ENCODE measurements at regions not wholly inside any gene's neighbourhood (a gene's known extent, or its start where the extent isn't known, plus 50 kb on each side); places are given as distances from the start of the nearest gene placed in this dataset.

GRCh38 chr1:117719004-117719403 lies 113.2 kb downstream of the TENT5C start:
- H3K4me1 ChIP-seq (ENCODE audit: control insufficient read depth in 1 of 2, insufficient read depth in 1 of 2, low read depth in 1 of 2, low read length in 1 of 2): peaks cover 0 to under 1% of the 10 kb centered on the region in 2 experiments
- H3K36me3 ChIP-seq: no peaks in the 10 kb centered on the region
- H3K4me3 ChIP-seq (ENCODE audit: low read depth in 1 of 2, low read length in 1 of 2): no peak overlapping the region
- no peak overlapping the region for H3K27ac ChIP-seq
- H3K9me3 ChIP-seq: peaks cover 3% of the 10 kb centered on the region
- H3K27me3 ChIP-seq: no peaks in the 10 kb centered on the region
- no peak for TF ChIP-seq CTCF (IDR thresholded peaks at IDR 0.05)

- no peaks in the 10 kb centered on the region for H3K9me3 ChIP-seq
- TF ChIP-seq CTCF (IDR thresholded peaks at IDR 0.05): no peak
- H3K27ac ChIP-seq: no peak overlapping the region
- H3K4me3 ChIP-seq (ENCODE audit: low read depth in 1 of 2, low read length in 1 of 2): no peak overlapping the region
- no peaks in the 10 kb centered on the region for H3K36me3 ChIP-seq
- H3K4me1 ChIP-seq (ENCODE audit: control insufficient read depth in 1 of 2, insufficient read depth in 1 of 2, low read depth in 1 of 2, low read length in 1 of 2): peaks cover 11 to 12% of the 10 kb centered on the region in 2 experiments
- H3K27me3 ChIP-seq: no peaks in the 10 kb centered on the region
Measured at GRCh38 chr1:117732065-117732797, 126.4 kb downstream of the TENT5C start.

- no peak for TF ChIP-seq CTCF (IDR thresholded peaks at IDR 0.05)
- Histone ChIP-seq H3K27ac (no peak overlapping the region), H3K4me3 (ENCODE audit: low read depth in 1 of 2, low read length in 1 of 2) (no peak overlapping the region), H3K36me3 (no peaks in the 10 kb centered on the region), H3K9me3 (no peaks in the 10 kb centered on the region), H3K27me3 (no peaks in the 10 kb centered on the region), H3K4me1 (ENCODE audit: control insufficient read depth in 1 of 2, insufficient read depth in 1 of 2, low read depth in 1 of 2, low read length in 1 of 2) (peaks cover 11 to 12% of the 10 kb centered on the region in 2 experiments)
Measured at GRCh38 chr1:117732956-117733355, 127.1 kb downstream of the TENT5C start.

- no peaks in the 10 kb centered on the region for H3K27me3 ChIP-seq
- no peaks in the 10 kb centered on the region for H3K9me3 ChIP-seq
- H3K36me3 ChIP-seq: no peaks in the 10 kb centered on the region
- H3K4me1 ChIP-seq (ENCODE audit: control insufficient read depth in 1 of 2, insufficient read depth in 1 of 2, low read depth in 1 of 2, low read length in 1 of 2): peaks cover 11 to 12% of the 10 kb centered on the region in 2 experiments
- H3K4me3 ChIP-seq (ENCODE audit: low read depth in 1 of 2, low read length in 1 of 2): peak overlapping the region in 1 of 2 experiments; percentile 31
- no peak for TF ChIP-seq CTCF (IDR thresholded peaks at IDR 0.05)
- H3K27ac ChIP-seq: peak overlapping the region; percentile 36
Measured at GRCh38 chr1:117734403-117734802, 128.6 kb downstream of the TENT5C start.

- no peaks in the 10 kb centered on the region for H3K27me3 ChIP-seq
- peaks cover 11 to 12% of the 10 kb centered on the region in 2 experiments for H3K4me1 ChIP-seq (ENCODE audit: control insufficient read depth in 1 of 2, insufficient read depth in 1 of 2, low read depth in 1 of 2, low read length in 1 of 2)
- no peaks in the 10 kb centered on the region for H3K36me3 ChIP-seq
- TF ChIP-seq CTCF (IDR thresholded peaks at IDR 0.05): no peak
- H3K9me3 ChIP-seq: no peaks in the 10 kb centered on the region
- peak overlapping the region; percentile 36 for H3K27ac ChIP-seq
- peak overlapping the region; percentile 31 to 37 for H3K4me3 ChIP-seq (ENCODE audit: low read depth in 1 of 2, low read length in 1 of 2)
Measured at GRCh38 chr1:117735045-117735992, 129.5 kb downstream of the TENT5C start.

Measured in neutrophil (primary cell).